GM23248 (cell line): ENCODE measurements at regions not wholly inside any gene's neighbourhood (a gene's known extent, or its start where the extent isn't known, plus 50 kb on each side); places are given as distances from the start of the nearest gene placed in this dataset.
"Not testable (repeated sequence)": the region's sequence is repeated elsewhere in the genome, so short reads cannot be mapped to it uniquely, and the experiment has no call there.

Experiments used
- EZH2 ChIP-seq: fragments of 200-600 bp; sonication (generic); IDR thresholded peaks from 2 replicates; pipeline ENCODE4 v1.6.1; 2018; ENCODE audit warnings: antibody characterized with exemption, mild to moderate bottlenecking; ENCODE audit not compliant: insufficient read depth, poor library complexity, severe bottlenecking
- EZH2phosphoT487 ChIP-seq: fragments of 200-600 bp; sonication (generic); IDR thresholded peaks from 2 replicates; pipeline ENCODE4 v1.6.1; 2018; ENCODE audit warnings: antibody characterized with exemption, moderate library complexity, mild to moderate bottlenecking, low read depth; ENCODE audit not compliant: insufficient read depth

GRCh38 chr3:116519823-116520222 is 74.5 kb upstream of the LSAMP start:
- not testable (repeated sequence) for TF ChIP-seq EZH2, EZH2phosphoT487
